NB4 (cell line): ENCODE measurements at regions not wholly inside any gene's neighbourhood (a gene's known extent, or its start where the extent isn't known, plus 50 kb on each side); places are given as distances from the start of the nearest gene placed in this dataset.

Experiments
- DNase-seq: peaks from one replicate; pipeline ENCODE4 v3.0.0; 2010; ENCODE audit warnings: low read depth
- H3K4me3 ChIP-seq: one replicate; pipeline ENCODE4 v1.5.1; 2011; ENCODE audit warnings: mild to moderate bottlenecking, low read depth, low read length, moderate library complexity
- MYC ChIP-seq: IDR thresholded peaks from 2 replicates; pipeline ENCODE4 v1.6.1; 2011; ENCODE audit warnings: low read depth, low read length
- POLR2A ChIP-seq: IDR thresholded peaks from 2 replicates; pipeline ENCODE4 v1.6.1; 2011; ENCODE audit warnings: mild to moderate bottlenecking; ENCODE audit not compliant: insufficient read length; ENCODE audit errors: extremely low read depth
- TF ChIP-seq, protein P1 (sequence below): IDR thresholded peaks from one replicate; pipeline ENCODE4 v1.5.1; 2012; ENCODE audit warnings: low read depth, low read length
- TF ChIP-seq, protein P2 (sequence below): IDR thresholded peaks from 2 replicates; pipeline ENCODE4 v1.6.1; 2011; ENCODE audit warnings: low read depth, low read length

DNA sequence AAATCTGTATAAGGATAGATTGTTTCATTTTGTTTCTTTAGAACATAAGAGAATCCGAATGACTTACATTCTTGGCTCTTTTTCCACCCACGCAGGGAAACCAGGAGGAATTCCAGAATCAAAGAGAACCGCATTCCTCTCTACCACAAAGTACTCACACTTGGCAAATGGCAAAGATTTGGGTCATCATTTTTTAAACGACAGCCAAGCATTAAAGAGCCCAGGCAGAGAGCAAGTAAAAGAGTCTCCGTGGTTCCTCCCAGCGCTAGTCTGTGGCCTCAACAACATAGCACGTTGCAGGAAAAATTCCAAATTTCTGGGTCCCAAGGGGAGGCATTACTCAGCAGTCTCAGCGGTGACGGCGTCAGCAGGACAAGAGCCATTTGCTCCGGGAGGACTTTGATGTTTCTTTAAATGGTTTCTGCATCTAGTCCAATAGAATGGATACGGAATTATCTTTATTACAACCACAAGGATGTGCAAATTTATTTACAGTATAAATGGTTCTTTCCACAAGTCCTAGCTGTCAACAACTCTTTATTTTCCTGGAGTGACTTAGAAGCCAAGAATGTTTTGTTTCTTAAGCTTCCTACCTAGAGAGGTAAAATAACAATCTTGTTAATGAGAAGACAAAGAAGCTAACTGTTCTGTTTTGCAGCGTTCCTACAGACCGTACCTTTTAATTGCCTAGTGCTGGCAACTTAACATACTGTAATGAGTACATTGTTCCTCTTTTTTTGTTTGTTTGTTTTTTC lies 232.5 kb downstream of the SKIDA1 start:
- no peak overlapping the region for H3K4me3 ChIP-seq
- peak; percentile 10 for DNase-seq
- TF ChIP-seq, protein P1, sequence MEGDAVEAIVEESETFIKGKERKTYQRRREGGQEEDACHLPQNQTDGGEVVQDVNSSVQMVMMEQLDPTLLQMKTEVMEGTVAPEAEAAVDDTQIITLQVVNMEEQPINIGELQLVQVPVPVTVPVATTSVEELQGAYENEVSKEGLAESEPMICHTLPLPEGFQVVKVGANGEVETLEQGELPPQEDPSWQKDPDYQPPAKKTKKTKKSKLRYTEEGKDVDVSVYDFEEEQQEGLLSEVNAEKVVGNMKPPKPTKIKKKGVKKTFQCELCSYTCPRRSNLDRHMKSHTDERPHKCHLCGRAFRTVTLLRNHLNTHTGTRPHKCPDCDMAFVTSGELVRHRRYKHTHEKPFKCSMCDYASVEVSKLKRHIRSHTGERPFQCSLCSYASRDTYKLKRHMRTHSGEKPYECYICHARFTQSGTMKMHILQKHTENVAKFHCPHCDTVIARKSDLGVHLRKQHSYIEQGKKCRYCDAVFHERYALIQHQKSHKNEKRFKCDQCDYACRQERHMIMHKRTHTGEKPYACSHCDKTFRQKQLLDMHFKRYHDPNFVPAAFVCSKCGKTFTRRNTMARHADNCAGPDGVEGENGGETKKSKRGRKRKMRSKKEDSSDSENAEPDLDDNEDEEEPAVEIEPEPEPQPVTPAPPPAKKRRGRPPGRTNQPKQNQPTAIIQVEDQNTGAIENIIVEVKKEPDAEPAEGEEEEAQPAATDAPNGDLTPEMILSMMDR = no peak
- TF ChIP-seq, protein P2, sequence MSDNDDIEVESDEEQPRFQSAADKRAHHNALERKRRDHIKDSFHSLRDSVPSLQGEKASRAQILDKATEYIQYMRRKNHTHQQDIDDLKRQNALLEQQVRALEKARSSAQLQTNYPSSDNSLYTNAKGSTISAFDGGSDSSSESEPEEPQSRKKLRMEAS = no peak
- TF ChIP-seq MYC = no peak
- TF ChIP-seq POLR2A = no peak

DNA sequence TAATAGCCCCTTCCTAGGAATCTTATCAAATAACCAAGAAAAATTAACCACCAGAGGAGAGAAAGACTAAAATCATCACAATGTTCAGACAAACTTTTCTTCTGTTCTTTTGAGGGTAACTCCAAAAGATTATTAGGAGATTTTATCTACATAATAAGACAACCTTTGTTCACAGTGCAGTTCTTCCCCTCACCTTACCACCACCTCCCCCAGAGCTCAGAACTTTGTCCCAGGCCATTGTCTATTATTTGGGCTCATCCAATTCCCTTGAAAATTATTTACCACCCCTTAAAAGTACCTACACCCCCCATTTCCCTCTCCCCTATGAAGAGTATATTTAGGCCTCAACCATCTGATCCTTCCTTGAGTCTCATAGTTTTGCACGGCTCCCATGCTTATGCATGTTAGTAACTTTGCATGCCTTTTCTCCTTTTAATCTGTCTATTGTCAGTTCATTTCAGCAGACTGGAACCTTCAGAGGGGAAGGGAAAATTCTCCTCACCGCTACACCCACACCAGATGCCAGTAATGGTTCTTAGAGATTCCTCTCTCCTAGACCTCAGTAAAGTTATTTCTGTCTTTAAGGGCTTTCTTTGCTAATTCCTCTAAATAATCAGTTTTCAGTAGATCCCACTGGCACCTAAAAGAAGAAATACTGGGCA lies 234.9 kb downstream of the SKIDA1 start:
- no peak overlapping the region for H3K4me3 ChIP-seq
- DNase-seq = no peak
- TF ChIP-seq, protein P1 = no peak
- no peak for TF ChIP-seq POLR2A
- TF ChIP-seq MYC = no peak
- TF ChIP-seq, protein P2 = no peak

- TF ChIP-seq, protein P2 = no peak
- no peak for TF ChIP-seq POLR2A
- TF ChIP-seq, protein P1 = no peak
- no peak for TF ChIP-seq MYC
- no peak for DNase-seq
- no peak overlapping the region for H3K4me3 ChIP-seq
Measured at GRCh38 chr10:21289961-21290360, 235.5 kb downstream of the SKIDA1 start.

GRCh38 chr10:21289271-21289670 lies 236.2 kb downstream of the SKIDA1 start:
- TF ChIP-seq MYC = no peak
- TF ChIP-seq, protein P2 = no peak
- TF ChIP-seq POLR2A = no peak
- TF ChIP-seq, protein P1 = no peak
- no peak for DNase-seq
- no peak overlapping the region for H3K4me3 ChIP-seq

DNA sequence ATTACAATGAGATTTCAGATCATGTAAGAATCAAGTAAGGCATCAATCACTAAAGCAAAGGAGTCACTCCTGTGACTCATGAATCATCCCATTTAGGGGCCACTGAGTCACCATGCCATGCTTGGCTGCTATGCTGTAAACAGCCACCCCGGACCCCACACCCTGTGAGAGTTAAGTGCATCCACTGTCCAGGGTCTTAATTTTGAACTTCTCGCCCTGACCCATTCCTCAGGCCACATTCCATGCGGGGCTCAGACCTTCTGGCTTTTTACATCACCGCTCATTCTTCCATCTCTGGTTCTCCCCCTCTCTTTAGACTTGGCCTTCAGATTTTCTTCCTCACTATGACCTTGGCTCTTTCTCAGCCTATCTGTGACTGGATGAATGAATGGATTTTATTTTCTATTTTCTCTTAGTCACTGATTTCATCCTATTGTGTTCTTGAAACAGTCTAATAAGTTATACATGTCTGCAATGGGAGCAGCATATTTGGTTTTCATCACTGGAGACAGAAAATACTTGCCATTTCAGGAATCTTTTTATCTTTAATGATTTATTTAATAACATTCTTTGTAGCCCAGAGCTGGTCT lies 239.6 kb downstream of the SKIDA1 start:
- no peak for DNase-seq
- no peak overlapping the region for H3K4me3 ChIP-seq
- TF ChIP-seq, protein P2 = no peak
- TF ChIP-seq, protein P1 = no peak
- TF ChIP-seq MYC (no peak), POLR2A (no peak)
